ENCODE measurements at regions not wholly inside any gene's neighbourhood (a gene's known extent, or its start where the extent isn't known, plus 50 kb on each side); places are given as distances from the start of the nearest gene placed in this dataset.

DNA sequence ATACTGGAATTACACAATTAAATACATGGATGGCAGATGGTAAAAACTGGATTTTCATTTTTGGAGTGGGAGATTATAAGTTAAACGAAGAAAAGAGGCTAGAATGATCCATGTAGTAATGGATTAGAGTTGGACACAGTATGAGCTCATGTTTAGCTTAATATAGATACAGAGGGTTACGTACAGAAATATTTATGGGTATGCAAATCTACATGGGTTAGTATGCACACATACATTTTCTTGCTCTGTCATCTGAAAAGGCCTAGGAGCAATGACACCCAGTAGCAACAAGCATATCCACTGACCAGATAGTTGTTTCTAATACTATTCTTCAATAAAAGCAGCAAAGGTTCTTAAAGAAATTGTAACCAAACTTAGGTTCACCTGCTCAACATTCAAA lies 366.4 kb downstream of the SEMA3D start:
- H3K4me3 ChIP-seq: no peak overlapping the region
- no peaks in the 10 kb centered on the region for H3K9me3 ChIP-seq
- H3K4me1 ChIP-seq: no peaks in the 10 kb centered on the region
- no peak overlapping the region for H3K27ac ChIP-seq
- intact Hi-C loops (cut with DNase I): no loop called here
- ATAC-seq (no peak), DNase-seq (no peak)
- 45 to 47% (median 46%) methylated on average over 2 of the region's 2 CpGs for WGBS, 4 donors
- H3K36me3 ChIP-seq: no peaks in the 10 kb centered on the region
- H3K27me3 ChIP-seq: no peaks in the 10 kb centered on the region
- TF ChIP-seq POLR2A (IDR thresholded peaks at IDR 0.05): no peak
- TF ChIP-seq, protein P1, sequence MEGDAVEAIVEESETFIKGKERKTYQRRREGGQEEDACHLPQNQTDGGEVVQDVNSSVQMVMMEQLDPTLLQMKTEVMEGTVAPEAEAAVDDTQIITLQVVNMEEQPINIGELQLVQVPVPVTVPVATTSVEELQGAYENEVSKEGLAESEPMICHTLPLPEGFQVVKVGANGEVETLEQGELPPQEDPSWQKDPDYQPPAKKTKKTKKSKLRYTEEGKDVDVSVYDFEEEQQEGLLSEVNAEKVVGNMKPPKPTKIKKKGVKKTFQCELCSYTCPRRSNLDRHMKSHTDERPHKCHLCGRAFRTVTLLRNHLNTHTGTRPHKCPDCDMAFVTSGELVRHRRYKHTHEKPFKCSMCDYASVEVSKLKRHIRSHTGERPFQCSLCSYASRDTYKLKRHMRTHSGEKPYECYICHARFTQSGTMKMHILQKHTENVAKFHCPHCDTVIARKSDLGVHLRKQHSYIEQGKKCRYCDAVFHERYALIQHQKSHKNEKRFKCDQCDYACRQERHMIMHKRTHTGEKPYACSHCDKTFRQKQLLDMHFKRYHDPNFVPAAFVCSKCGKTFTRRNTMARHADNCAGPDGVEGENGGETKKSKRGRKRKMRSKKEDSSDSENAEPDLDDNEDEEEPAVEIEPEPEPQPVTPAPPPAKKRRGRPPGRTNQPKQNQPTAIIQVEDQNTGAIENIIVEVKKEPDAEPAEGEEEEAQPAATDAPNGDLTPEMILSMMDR (IDR thresholded peaks at IDR 0.05): no peak

DNA sequence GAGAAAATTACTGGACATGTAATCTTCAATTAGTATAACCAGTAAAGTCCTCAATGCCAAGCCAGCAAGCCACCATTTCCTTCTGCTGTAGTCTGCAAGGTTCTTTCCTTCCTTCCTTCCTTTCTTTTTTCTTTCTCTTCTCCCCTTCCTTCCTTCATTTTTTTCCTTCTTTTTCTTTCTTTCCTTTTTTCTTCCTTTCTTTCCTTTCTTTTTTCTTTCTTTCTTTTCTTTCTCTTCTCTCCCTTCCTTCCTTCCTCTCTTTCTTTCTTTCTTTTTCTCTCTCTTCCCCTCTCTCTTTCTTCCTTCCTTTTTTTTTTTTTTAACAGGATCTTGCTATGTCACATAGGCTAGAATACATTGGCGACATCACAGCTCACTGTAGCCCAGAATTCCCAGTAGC lies 369.8 kb downstream of the SEMA3D start:
- 91 to 100% (median 95%) methylated on average over 1 of the region's 1 CpG for WGBS, 4 donors
- Histone ChIP-seq H3K4me1 (peaks cover 0 to 3% (median 0%) of the 10 kb centered on the region in 12 donors), H3K27ac (no peak overlapping the region), H3K36me3 (no peaks in the 10 kb centered on the region), H3K27me3 (no peaks in the 10 kb centered on the region), H3K4me3 (no peak overlapping the region), H3K9me3 (no peaks in the 10 kb centered on the region)
- DNase-seq (no peak), ATAC-seq (no peak)
- TF ChIP-seq POLR2A (IDR thresholded peaks at IDR 0.05): no peak
- TF ChIP-seq, protein P1 (IDR thresholded peaks at IDR 0.05): no peak
- intact Hi-C loops (cut with DNase I): no loop called here

DNA sequence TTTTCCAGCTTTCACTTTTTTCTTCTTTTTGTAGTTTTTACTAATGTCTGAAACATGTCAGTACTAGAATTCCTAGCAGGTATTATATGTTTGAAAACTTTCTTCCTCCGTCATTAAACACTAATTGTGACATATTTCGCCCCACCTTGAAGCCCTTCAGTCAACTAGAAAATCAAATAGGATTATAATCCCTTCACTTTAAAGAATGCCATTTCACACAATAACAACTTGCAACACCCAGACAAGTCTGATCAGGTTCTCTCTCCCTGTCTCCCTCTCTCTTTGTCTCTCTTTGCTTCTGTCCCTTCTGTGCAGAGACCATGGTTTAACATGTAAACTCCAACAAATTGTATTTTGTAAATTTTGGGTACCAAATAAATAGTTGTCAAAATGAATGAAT lies 373.5 kb downstream of the SEMA3D start:
- no peaks in the 10 kb centered on the region for H3K36me3 ChIP-seq
- H3K4me1 ChIP-seq: peaks cover 0 to 10% (median 0%) of the 10 kb centered on the region in 12 donors
- TF ChIP-seq POLR2A (IDR thresholded peaks at IDR 0.05): no peak
- TF ChIP-seq, protein P1 (IDR thresholded peaks at IDR 0.05): no peak
- no peak overlapping the region for H3K27ac ChIP-seq
- 65 to 99% (median 98%) methylated on average over 2 of the region's 2 CpGs for WGBS, 4 donors
- H3K9me3 ChIP-seq: no peaks in the 10 kb centered on the region
- no peak overlapping the region for H3K4me3 ChIP-seq
- DNase-seq: no peak
- intact Hi-C loops (cut with DNase I): no loop called here
- ATAC-seq: no peak
- H3K27me3 ChIP-seq: no peaks in the 10 kb centered on the region

DNA sequence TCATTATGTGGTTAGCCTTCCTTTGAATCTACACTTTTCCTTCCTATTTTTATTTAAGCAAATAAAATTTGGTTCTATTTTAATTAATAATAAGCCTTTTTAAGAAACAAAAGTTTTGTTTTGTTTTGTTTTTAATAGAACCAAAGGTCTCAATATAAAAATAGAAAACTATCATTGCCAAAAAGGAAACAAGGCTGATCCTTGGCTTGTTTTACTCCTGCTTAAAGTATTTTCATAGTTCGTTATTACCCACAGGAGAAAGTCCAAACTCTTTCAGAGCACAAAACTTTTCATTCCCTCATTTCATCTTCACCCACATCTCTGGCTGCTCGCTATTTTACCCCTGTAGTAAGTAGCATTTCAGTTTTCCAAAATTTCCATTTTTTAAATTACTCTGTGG lies 374.8 kb downstream of the SEMA3D start:
- WGBS, 4 donors: 39 to 51% (median 43%) methylated on average over 2 of the region's 2 CpGs
- TF ChIP-seq, protein P1 (IDR thresholded peaks at IDR 0.05): no peak
- no peaks in the 10 kb centered on the region for H3K36me3 ChIP-seq
- peaks cover 0 to 10% (median 0%) of the 10 kb centered on the region in 12 donors for H3K4me1 ChIP-seq
- DNase-seq: no peak
- no peaks in the 10 kb centered on the region for H3K27me3 ChIP-seq
- H3K9me3 ChIP-seq: no peaks in the 10 kb centered on the region
- no peak overlapping the region for H3K27ac ChIP-seq
- intact Hi-C loops (cut with DNase I): no loop called here
- no peak for ATAC-seq
- H3K4me3 ChIP-seq: no peak overlapping the region
